ENCODE measurements at regions not wholly inside any gene's neighbourhood (a gene's known extent, or its start where the extent isn't known, plus 50 kb on each side); places are given as distances from the start of the nearest gene placed in this dataset.

DNA sequence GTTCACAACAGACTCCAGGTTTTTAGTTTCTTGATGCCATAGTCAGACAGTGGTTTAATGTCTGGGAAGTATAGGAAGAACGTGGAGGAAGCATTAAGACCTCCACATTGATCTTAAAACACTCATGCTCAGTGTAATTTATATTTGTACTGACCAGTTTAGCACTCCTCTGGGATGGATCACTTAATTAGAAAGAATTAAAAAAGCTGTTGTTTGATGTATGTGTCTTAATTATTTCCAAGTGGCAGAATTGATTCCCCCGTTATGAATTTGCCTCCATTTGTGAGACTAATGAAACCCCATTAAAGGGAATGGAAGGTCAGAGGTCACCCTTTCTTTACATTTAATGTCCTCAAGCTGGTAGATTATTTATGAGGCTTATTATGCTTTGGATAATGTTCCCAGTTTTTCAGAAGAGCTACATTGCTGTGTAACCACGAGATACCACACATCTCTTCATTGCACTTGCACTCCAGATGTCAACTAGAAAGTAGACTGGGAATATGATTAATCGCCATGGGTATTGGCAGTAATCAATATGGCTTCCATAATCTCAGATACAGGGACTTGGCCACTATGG, 270.0 kb upstream of the JAG1 start:
- peaks cover 19% of the 10 kb centered on the region for H3K4me1 Mint-ChIP-seq (ENCODE audit: low read depth, unreplicated experiment)
- intact Hi-C loops (cut with micrococcal nuclease; ENCODE audit: unreplicated experiment): no loop called here
- no peak overlapping the region for H3K27ac Mint-ChIP-seq (ENCODE audit: unreplicated experiment)
- H3K36me3 Mint-ChIP-seq (ENCODE audit: insufficient read depth, unreplicated experiment): no peaks in the 10 kb centered on the region
- TF ChIP-seq, protein P1, sequence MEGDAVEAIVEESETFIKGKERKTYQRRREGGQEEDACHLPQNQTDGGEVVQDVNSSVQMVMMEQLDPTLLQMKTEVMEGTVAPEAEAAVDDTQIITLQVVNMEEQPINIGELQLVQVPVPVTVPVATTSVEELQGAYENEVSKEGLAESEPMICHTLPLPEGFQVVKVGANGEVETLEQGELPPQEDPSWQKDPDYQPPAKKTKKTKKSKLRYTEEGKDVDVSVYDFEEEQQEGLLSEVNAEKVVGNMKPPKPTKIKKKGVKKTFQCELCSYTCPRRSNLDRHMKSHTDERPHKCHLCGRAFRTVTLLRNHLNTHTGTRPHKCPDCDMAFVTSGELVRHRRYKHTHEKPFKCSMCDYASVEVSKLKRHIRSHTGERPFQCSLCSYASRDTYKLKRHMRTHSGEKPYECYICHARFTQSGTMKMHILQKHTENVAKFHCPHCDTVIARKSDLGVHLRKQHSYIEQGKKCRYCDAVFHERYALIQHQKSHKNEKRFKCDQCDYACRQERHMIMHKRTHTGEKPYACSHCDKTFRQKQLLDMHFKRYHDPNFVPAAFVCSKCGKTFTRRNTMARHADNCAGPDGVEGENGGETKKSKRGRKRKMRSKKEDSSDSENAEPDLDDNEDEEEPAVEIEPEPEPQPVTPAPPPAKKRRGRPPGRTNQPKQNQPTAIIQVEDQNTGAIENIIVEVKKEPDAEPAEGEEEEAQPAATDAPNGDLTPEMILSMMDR (IDR thresholded peaks at IDR 0.05; ENCODE audit: unreplicated experiment): no peak
- CTCF ChIA-PET: no interaction called here
- no TSS peak for BruUV-seq (replicated peaks)
- no peak for DNase-seq
- H3K27me3 Mint-ChIP-seq (ENCODE audit: unreplicated experiment): no peaks in the 10 kb centered on the region
- no peaks in the 10 kb centered on the region for H3K9me3 Mint-ChIP-seq (ENCODE audit: low read depth, unreplicated experiment)
- H3K4me3 Mint-ChIP-seq (ENCODE audit: low read depth, unreplicated experiment): no peak overlapping the region

GRCh38 chr20:10946124-10946880, 272.5 kb upstream of the JAG1 start:
- no peak overlapping the region for H3K4me3 Mint-ChIP-seq (ENCODE audit: low read depth, unreplicated experiment)
- CTCF ChIA-PET: no interaction called here
- no peaks in the 10 kb centered on the region for H3K27me3 Mint-ChIP-seq (ENCODE audit: unreplicated experiment)
- H3K9me3 Mint-ChIP-seq (ENCODE audit: low read depth, unreplicated experiment): no peaks in the 10 kb centered on the region
- TF ChIP-seq, protein P1 (IDR thresholded peaks at IDR 0.05; ENCODE audit: unreplicated experiment): no peak
- no peaks in the 10 kb centered on the region for H3K36me3 Mint-ChIP-seq (ENCODE audit: insufficient read depth, unreplicated experiment)
- no peak for DNase-seq
- H3K4me1 Mint-ChIP-seq (ENCODE audit: low read depth, unreplicated experiment): peaks cover 33% of the 10 kb centered on the region
- BruUV-seq (replicated peaks): no TSS peak
- intact Hi-C loops (cut with micrococcal nuclease; ENCODE audit: unreplicated experiment): no loop called here
- H3K27ac Mint-ChIP-seq (ENCODE audit: unreplicated experiment): peak overlapping the region; percentile 50

- Mint-ChIP-seq H3K27me3 (ENCODE audit: unreplicated experiment) (no peaks in the 10 kb centered on the region), H3K36me3 (ENCODE audit: insufficient read depth, unreplicated experiment) (no peaks in the 10 kb centered on the region), H3K9me3 (ENCODE audit: low read depth, unreplicated experiment) (no peaks in the 10 kb centered on the region), H3K27ac (ENCODE audit: unreplicated experiment) (no peak overlapping the region), H3K4me3 (ENCODE audit: low read depth, unreplicated experiment) (no peak overlapping the region), H3K4me1 (ENCODE audit: low read depth, unreplicated experiment) (peaks cover 39% of the 10 kb centered on the region)
- no TSS peak for BruUV-seq (replicated peaks)
- intact Hi-C loops (cut with micrococcal nuclease; ENCODE audit: unreplicated experiment): no loop called here
- TF ChIP-seq, protein P1 (IDR thresholded peaks at IDR 0.05; ENCODE audit: unreplicated experiment): no peak
- CTCF ChIA-PET: no interaction called here
- no peak for DNase-seq
Measured at GRCh38 chr20:10947726-10948125, 273.9 kb upstream of the JAG1 start.

DNA sequence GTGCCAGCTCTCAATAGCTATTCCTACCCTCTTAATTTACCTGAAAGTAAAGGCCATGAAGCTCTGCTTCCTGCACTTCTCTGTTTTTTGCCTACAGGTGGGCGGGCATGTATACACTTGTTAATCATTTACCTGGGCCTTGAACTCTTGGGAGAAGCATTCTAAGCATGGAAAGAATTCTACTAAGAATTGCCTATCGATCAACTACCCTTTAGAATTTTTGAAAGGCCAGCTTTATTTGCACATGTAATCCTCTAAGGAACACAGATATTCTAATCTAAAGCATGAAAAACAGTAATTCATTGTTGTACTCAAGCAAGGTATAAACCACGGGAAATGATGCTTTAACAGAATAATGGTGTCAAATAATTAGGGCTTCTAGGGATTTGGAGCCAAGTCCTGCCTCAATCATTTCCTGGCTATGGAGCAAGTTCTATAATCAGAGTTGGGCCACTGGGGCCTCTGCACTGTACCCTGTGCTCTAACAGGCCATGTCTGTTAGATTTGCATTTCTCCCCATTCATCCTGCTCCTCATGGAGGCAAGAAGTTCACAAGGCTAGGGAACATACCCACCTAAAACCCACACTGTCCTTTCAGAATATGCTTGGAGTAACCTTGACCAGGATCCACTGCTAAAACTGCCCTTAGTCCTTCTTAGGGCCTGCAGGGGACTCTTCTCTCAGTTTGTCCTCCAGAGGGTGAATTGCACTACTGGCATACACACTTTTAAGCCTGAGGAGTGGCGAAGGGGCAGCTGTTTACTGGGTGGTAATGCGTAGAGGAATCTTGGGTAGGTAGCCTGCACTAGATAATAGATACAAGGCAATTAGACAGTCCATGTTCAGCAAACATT, 276.4 kb upstream of the JAG1 start:
- TF ChIP-seq, protein P1 (IDR thresholded peaks at IDR 0.05; ENCODE audit: unreplicated experiment): no peak
- Mint-ChIP-seq H3K27ac (ENCODE audit: unreplicated experiment) (peak overlapping the region; percentile 28), H3K4me1 (ENCODE audit: low read depth, unreplicated experiment) (peaks cover 48% of the 10 kb centered on the region), H3K4me3 (ENCODE audit: low read depth, unreplicated experiment) (no peak overlapping the region), H3K27me3 (ENCODE audit: unreplicated experiment) (no peaks in the 10 kb centered on the region), H3K9me3 (ENCODE audit: low read depth, unreplicated experiment) (no peaks in the 10 kb centered on the region), H3K36me3 (ENCODE audit: insufficient read depth, unreplicated experiment) (no peaks in the 10 kb centered on the region)
- CTCF ChIA-PET: no interaction called here
- no TSS peak for BruUV-seq (replicated peaks)
- intact Hi-C loops (cut with micrococcal nuclease; ENCODE audit: unreplicated experiment): loop anchor here (1.0 to 10.0 kb wide), 5 partner anchors 87 to 322 kb away; partner anchors contain the start of gene JAG1
- peak; percentile 50 for DNase-seq

All from Calu3 (cell line).